DMS153 treated with DMSO at 0.1 percent for 48 hours (cell line): ENCODE measurements at regions not wholly inside any gene's neighbourhood (a gene's known extent, or its start where the extent isn't known, plus 50 kb on each side); places are given as distances from the start of the nearest gene placed in this dataset.
A peak's percentile ranks its signal among the peaks of the same experiment; 100 is the strongest.
"Not testable (repeated sequence)": the region's sequence is repeated elsewhere in the genome, so short reads cannot be mapped to it uniquely, and the experiment has no call there.

Source experiments
- DNase-seq: peaks from one replicate; lab custom pipeline; 2025; ENCODE audit not compliant: unreplicated experiment; lab: John Stamatoyannopoulos, UW

DNA sequence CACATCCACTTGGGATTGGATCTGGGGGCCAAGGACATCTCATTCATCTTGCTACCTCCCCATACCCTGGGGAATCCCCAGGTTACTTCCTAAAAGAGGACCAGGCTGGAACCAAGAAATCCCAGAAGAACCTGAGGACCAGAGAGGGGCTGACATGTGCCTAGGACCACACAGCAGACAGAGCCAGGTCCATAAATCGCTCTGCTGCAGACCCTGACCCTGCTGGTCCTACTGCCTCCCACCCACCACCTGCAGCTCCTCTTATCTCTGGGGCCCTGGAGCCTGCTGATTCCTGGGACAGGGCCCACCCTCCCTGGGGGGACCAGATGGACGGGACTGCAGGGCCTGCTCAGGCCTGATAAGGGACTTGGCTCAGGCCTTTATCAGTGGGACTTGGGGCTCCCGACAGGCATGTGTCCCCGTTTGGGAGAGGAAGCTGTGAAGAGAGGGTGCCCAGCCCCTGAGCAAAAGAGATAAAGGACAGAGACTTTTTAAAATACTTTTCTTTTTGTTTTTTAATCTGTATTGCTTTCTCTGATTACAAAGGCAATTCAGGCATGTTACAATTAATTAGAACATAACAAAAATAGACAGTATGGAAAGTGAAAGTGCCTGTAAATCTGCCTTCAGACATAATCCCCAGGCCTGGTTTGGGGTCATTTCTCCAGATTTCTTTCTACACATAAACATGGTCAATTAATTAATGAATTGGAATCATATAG, 101.3 kb upstream of the LARP1 start:
- DNase-seq = no peak

DNA sequence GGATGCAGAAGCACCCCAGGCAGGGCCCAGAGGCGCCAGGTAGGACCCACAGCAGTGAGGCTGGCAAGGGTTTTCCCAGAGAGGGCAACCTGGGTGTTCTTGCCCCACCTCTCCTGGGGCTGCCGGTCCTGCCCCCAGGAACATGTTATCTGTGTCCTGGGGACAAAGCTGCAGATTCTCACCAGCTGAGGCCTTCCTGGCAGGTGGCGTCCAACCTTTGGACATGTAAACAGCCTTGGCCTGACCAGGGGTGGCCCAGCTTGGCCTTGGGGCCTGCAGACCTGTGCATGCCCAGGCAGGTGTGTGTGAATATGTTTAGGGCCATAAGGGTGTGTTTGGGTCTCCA, 101.8 kb upstream of the LARP1 start:
- DNase-seq = no peak

DNA sequence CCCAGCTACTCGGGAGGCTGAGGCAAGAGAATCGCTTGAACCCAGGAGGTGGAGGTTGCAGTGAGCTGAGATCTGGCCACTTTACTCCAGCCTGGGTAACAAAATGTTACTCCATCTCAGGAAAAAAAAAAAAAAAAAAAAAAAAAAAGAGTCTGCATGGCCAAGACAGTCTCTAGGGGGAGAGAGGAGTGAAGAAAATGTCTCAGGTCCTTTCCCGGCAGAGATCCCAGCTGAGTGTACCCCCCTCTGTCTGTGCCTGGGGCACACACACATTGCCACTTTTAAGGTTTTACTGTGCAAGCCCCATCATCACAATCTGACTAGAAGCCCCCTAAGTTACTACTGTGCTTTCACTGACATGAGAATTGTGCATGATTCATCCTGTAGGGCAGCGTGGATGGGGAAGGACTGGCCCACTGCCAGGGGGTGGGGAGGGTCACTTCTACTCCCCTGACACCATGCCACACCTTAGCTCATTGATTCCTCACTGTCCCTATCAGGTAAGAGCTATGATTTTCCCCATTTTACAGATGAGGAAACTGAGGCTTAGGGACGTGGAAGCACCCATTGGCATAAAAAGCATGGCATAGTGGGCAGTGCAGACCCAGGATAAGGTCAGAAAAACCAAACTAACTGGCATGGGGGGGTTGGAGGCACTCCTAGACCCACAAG, 102.3 kb upstream of the LARP1 start:
- no peak for DNase-seq

DNA sequence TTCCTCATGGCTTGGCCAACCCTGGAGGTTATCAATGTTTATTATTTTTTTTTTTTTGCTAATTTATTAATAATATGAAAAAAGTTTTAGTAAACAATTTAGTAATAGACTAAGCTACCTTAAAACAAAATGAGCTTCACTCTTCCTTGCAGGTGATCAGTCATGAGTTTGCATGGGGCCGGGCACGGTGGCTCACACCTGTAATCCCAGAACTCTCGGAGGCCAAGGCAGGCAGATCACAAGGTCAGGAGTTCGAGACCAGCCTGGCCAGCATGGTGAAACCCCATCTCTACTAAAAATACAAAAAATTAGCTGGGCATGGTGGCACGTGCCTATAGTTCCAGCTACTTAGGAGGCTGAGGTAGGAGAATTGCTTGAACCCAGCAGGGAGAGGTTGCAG, 103.4 kb upstream of the LARP1 start:
- DNase-seq = not testable (repeated sequence)

DNA sequence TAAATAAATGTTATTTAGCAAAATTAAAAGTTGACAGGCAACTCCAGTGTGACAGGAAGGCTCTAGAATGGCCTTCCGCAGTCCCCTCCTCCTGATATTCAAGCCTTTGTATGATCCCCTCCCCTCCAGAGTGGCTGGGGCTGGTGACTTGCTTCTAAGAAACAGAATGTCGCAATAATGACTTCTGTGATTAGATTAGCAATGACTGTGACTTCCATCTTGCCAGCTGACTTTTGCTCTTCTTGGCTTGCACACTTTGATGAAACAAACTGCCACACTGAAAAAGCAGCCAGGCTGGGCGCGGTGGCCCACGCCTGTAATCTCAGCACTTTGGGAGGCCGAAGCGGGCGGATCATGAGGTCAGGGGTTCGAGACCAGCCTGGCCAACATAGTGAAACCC, 106.5 kb upstream of the LARP1 start:
- no peak for DNase-seq

DNA sequence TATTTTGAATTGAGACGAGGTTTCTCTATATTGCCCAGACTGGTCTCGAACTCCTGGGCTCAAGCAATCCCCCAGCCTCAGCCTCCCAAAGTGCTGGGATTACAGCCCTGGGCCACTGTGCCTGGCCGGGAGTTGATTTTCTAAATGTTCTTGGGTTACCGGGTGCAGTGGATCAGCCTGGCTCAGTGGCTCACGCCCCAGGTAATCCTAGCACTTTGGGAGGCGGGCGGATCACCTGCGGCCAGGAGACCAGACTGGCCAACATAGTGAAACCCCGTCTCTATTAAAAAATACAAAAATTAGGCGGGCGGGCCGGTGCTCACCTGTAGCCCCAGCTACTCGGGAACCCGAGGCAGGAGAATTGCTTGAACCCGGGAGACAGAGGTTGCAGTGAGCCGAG, 106.9 kb upstream of the LARP1 start:
- DNase-seq = no peak

DNA sequence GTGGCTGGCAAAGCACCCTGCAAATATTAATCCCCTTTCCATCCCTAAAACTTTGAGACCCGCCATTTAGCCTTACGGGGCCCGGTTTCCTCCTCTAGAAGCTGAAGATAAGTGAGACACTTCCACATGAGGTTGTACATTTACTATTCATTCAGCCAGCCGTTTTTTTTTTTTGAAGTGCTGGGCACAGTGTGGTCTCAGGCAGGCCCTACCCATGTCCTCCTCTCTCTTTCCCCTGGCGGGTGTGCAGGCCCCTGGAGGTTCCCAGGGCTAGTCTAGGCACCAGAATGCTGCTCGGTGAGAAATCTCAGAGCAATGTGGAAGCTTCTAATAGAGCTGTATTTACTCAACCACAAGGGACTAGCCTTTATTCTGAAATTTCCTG, 107.4 kb upstream of the LARP1 start:
- no peak for DNase-seq

DNA sequence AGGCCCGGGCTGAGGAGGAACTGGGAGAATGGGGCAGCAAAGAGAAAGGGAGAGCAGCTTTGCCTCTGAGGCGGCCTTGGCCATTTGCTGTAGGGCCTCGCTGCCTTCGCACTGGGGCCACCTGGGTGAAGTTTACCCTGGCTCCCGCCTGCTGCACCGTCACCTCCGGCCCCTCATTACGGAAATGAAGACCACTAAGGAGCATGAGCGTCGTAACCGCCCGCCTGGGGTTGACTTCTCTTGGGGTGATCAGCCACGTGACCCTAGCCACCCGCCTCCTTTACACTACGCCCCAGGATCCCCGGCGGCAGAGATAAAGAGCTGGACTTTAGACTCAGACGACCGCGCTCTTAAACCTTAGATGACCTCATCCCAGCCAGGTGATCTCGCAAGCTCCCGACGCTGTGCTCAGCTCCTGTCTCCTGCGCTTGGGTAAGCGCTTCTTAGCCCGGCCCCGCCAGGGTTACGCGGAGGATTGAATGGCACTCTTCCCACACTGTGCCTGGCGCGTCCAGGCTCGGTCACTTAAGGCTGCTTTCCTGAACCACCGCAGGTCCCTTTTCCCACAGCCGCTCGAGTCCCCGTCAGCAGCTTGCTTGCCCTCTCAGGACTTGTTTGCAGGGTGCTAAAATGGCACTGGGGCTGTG, 107.9 kb upstream of the LARP1 start:
- peak; percentile 15 for DNase-seq

DNA sequence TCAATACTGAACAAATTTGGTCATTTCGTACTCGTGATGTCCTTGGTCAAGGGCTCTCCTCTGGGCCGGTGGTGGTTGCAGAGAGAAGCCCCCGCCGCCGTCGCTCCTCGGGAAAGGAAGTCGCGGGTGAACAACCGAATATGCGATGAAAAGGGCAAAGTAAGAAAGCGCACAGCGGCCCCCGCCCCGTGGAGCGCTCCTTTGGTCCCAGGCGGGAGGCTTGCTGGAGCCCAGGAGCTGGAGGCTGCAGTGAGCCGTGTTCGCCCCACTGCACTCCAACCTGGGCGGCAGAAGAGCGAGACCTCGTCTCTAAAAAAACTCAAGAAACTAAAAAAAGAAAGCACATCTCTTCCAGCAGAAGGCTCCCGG, 108.4 kb upstream of the LARP1 start:
- no peak for DNase-seq

DNA sequence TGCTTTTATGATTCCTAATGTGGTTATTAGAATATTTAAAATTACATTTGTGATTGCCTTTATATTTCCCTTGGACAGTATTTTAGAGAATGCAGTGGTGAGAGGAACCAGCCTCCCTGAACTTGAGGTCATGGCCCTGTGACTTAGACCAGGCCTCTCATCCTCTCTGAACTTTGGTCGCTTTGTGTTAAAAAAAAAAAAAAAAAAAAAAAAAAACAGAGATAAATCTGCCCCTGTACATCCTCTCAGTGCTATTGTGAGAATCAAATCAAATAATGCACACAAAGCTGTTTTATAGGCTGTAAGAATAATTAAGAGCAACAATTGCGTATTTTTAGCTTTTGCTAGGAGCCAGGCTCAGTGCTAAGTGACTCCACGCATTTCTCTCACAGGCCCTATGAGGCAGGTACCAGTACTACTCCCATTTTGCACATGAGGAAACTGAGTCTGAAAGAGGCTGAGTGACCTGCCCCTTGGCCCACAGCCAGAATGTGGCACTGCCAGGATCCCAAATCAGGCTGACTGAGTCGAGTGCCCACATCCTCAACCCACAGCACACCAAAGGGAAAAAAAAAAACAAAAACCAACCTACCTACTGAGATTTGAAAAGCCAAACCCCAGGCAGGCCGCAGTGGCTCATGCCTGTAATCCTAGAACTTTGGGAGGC, 110.3 kb upstream of the LARP1 start:
- DNase-seq = no peak

DNA sequence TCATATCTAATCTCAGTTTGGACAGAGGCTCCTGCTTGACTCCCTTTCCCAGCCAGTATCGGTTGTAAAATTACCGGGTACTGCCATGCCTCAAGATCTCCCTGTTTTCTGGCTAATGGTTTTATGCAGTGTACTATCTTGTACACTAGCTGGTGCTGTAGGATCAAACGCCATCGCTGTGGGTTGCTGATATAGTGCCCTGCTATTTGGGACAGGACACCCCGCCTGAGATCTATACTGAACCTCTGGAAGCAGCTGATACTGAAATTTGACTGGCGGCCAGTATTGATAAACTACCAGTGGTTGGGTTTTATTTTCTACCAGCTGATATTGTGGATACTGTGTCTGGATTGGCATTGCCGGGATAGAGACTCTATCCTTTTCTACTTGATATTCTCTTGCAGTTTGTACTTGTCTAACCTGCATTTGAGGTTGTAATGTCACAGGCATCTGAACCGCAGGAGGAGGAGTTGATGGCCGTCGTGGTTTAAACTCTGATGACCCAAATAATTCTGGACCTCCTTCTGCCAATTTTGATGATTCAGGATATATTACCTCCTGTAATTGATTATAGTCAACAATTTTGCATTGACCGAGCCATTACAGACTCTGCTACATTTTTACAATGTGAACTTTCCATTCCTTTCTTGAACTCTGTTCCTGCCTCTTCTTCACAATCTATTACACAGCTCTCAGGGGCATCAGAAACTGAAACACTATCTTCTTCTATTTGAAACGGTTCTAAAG, 112.5 kb upstream of the LARP1 start:
- DNase-seq = no peak

DNA sequence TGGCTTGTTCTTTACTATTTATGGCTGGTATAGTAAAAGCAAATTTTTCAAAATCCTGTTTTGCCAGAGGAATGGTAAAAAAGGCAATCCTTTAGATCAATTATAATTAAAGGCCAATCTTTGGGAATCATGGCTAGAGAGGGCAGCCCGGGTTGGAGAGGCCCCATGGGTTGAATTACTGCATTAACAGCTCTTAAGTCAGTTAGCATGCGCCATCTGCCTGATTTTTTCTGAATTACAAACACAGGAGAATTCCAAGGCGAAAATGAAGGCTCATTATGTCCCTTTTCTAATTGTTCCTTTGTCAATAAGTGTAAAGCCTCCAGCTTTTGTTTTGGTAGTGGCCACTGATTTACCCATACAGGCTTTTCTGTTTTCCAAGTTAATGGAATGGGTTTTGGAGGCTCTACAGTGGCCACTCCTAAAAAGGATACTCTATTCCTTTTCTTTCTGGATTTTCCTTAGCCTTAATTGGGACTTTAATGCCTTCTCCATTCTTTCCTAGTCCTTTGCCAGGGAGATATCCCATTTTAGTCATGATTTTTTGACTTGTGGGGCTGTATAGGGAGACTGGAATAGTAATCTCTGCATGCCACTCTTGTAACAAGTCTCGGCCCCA, 114.9 kb upstream of the LARP1 start:
- DNase-seq = not testable (repeated sequence)

DNA sequence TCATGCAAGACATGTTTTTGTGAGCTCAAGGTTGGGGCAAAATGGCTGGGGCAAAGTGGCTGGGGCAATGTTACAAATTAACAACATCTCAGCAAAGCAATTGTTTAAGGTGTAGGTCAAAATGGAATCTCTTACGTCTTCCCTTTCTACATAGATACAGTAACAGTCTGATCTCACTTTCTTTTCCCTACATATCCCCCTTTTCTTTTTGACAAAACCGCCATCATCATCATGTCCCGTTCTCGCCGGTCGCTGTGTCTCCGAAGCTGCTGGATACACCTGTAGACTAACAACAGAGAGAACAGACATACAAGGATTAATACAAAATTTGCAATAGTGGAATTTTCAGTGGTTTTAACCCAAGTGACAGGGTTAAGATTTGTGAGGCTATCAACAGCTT, 118.4 kb upstream of the LARP1 start:
- DNase-seq = not testable (repeated sequence)

DNA sequence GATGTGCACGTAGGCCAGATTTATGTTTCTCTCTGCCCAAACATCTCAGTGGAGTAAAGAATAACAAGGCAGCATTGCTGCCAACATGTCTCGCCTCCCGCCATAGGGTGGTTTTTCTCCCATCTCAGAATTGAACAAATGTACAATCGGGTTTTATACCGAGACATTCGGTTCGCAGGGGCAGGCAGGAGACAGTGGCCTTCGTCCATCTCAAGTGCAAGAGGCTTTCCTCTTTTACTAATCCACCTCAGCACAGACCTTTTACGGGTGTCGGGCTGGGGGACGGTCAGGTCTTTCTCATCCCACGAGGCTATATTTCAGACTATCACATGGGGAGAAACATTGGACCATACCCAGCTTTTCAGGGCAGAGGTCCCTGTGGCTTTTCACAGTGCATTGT, 118.9 kb upstream of the LARP1 start:
- not testable (repeated sequence) for DNase-seq

DNA sequence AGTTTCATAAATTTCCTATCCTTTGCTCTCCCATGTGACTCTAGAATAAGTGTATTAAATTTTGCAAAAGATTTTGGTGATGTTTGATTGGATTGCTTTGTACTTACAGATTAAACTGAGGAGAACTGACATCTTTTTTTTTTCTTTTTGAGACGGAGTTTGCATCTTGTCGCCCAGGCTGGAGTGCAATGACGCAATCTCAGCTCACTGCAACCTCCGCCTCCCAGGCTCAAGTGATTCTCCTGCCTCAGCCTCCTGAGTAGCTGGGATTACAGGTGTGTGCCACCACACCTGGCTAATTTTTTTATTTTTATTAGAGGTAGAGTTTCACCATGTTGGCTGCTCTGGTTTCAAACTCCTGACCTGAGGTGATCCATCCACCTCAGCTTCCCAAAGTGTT, 121.4 kb upstream of the LARP1 start:
- DNase-seq = not testable (repeated sequence)

DNA sequence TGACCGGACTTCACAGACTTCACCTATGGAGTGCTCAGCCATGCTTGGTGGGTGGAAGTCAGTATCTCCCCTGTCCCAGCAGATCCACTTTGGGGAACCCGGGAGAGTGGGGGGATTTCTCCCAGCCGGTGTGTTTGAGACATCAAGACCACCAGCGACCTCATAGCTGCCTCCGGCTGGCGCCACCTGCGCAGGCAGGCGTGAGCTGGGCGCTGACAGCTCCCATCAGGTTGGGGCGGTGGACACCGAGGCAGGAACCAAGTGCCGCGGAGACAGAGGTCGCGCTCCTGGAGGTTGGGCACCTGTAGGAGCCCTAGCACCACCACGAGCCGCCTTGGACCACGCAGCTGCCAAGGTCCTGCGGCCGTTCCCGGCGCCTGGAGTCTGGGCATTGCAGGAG, 124.0 kb upstream of the LARP1 start:
- no peak for DNase-seq

DNA sequence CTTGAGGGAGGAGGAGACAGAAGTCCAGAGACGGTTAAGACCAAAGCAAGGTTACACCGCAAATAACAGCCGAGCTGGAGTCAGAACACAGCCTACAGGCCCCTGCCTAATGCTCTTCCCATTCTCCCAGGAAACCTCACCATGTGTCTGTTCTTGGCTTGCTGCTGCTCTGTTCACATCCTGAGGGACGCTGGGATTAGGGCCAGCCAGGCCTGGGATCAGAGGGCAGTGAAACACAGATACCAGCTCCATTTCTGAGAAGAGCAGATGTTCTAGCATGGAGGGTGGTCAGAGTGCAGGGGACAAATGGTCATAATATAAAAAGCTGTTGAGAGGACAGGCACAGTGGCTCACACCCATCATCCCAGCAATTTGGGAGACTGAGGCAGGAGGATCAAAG, 124.8 kb upstream of the LARP1 start:
- no peak for DNase-seq

DNA sequence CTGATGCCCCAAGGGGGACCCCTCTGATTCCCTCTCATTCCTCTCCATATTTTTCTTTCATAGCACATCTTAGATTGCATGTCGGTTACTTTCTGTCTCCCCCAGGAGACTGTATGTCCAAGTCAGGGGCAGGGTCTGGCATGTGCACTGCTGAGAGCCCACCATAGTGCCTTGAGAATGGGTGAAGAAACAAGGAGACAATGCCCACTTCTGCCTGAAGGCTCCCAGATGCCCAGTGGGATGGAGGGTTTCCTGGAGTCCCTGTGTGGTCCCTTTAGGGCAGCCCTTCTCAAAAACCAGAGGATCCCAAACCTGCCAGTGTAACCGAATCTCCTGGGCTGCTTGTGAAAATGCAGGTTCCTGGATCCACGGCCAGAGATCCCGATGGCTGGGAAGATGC, 126.5 kb upstream of the LARP1 start:
- no peak for DNase-seq

DNA sequence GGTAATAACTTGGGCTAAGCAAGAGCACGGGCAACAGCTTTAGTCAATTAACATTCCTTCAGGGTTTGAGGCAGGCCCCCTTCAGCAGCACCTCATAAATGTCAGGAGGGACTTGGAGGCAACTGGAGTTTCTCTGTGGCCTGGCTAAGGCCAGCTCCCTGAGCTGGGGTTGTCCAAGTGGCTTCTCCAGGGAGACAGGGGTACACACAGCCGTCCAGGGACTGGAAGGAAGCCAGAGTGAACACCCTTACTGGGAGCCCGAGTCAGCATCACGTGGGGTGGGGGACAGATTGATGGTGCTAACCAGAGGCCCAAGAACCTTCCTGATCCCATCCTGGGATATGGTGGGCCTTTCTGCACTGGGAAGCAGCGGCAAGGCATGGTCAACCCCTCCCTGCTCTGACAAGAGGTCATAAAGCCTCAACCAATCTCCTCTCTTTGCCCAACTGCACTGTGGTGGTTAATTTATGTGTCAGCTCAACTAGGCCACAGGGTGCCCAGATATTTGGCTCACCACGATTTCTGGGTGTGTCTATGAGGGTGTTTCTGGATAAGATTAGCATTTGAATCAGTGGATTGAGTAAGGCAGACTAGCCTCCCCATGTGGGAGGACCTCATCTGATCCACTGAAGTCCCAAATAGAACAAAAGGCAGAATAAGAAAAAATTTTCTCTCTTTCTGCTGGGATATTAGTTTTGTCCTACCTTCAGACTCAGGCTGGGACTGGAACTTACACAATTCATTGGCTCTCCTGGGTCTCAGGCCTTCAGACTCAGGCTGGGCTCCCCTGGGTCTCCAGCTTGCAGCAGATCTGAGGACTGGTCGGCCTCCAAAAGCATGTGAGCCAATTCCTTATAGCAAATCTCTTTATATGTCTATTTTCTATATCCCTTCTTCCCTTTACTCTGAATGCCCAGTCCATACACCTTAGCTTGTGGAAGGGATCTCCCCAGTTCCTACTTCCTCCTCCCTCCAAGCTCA, 127.2 kb upstream of the LARP1 start:
- no peak for DNase-seq
